Superior temporal gyrus (tissue), 1 donor: ENCODE measurements at regions not wholly inside any gene's neighbourhood (a gene's known extent, or its start where the extent isn't known, plus 50 kb on each side); places are given as distances from the start of the nearest gene placed in this dataset.
"Not testable (repeated sequence)": the region's sequence is repeated elsewhere in the genome, so short reads cannot be mapped to it uniquely, and the experiment has no call there.

Experiments used
- DNase-seq: peaks from one replicate; pipeline ENCODE4 v3.0.0-alpha.2; 2016; ENCODE audit errors: extremely low spot score

DNA sequence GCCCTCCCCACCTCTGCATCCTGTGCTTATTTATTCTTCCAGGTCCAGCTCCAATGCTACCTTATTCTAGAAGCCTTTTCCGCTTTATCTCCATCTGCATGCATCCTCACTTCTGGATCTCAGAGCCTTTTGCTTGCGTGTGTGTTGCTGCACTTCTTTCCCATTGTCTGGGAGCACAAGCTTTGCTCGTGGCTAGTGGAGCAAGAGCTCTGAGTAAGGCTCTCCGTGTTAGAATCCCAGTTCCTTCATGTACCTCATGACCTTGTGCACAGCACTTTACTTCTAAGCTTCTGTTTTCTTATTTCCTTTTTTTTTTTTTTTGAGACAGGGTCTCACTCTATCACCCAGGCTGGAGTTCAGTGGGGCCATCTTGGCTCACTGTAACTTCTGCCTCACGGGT is 140.0 kb upstream of the POU3F1 start:
- no peak for DNase-seq

DNA sequence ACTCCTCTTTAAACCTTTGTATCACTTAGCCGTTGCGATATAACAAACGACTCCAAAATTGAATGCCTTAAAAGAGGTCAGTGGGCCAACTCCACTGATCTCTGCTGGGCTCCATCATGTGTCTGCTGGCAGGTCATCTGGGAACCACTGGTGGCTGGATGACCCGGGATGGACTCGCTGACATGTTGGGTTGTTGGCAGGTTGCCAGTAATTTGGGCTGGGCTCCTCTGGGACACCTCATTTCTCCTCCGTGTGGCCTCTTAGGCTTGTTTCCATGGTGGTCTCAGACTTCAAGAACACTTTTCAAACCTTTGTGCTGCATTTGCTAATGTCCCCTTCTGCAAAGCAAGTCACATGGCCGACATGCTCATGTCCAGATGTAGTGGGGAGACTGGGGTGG is 139.3 kb upstream of the POU3F1 start:
- no peak for DNase-seq

DNA sequence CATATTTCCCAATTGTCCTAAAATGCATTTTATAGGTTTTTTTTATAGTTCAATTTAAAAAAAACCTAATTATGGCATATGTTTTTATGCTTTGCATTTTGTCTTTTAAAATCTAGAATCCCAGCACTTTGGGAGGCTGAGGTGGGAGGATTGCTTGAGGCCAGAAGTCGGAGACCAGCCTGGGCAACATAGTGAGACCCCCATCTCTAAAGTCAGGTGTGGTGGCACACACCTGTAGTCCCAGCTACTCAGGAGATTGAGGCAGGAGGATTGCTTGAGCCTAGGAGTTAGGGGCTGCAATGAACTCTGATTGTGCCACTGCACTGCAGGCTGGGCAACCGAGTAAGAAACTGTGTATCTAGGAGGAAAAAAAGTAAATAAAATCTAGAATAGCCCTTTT is 137.2 kb upstream of the POU3F1 start:
- DNase-seq = no peak

DNA sequence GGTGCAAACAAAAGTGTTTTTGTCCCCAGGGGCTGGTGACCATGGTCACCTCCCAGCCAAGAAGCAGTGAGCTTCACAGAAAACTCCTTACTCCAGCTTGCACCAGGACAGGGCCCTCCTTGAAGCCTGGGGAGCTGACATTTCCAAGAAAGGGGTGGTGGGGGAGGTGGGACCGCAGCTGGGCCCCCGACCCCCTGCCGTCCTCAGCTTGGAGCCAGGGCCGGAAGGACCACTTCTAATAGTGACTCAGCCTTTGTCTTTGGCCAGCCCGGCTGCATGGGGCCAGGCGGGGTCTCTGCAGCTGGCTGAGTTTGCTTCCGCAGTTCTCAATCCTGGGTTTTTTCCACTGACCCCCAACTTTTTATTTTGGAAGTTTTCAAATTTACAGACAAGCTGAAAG is 136.5 kb upstream of the POU3F1 start:
- no peak for DNase-seq

DNA sequence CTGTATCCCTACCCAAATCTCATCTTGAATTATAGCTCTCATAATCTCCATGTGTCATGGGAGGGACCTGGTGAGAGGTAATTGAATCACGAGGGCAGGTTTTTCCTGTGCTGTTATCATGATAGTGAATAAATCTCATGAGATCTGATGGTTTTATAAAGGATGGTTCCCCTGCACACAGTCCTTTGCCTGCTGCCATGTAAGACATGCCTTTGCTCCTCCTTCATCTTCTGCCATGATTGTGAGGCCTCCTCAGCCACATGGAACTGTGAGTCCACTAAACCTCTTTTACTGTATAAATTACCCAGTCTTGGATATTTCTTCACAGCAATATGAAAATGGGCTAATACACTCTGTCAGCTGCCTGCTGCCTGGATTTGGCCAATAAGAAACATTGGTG is 133.8 kb upstream of the POU3F1 start:
- DNase-seq = not testable (repeated sequence)

DNA sequence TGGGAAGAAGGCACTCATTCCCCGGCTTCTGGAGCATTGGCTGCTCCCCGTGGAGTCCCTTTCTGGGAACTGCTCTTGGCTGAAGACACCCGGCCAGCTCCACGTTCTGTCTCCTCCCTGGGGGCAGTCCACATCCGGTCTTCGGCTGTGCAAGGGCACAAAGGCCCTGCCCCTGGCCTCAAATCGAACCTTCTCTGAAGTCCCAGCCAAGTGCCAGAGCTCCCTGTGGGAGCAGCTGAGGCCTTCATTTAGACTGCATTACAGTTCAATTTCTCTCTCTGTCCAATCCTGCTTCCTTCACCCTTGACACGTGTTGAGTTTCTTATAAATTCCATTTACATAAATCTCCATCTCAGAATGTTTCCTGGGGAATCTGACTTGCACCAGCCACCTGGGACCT is 132.9 kb upstream of the POU3F1 start:
- DNase-seq = no peak

DNA sequence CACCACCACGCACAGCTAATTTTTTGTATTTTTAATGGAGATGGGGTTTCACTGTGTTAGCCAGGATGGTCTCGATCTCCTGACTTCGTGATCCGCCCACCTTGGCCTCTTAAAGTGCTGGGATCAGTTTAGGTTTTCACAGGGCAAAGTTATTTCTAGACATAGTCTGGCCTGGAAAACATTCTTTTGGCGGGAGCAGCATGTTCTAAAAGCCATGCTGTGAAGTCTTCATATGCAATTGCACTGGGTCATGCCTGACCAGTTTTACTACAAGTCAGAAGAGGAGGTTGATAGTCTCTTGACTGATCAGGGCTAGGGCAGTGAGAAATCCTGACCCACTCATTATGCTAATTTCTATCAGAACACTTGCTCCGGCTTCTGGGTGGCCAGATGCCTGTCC is 131.6 kb upstream of the POU3F1 start:
- DNase-seq = no peak

DNA sequence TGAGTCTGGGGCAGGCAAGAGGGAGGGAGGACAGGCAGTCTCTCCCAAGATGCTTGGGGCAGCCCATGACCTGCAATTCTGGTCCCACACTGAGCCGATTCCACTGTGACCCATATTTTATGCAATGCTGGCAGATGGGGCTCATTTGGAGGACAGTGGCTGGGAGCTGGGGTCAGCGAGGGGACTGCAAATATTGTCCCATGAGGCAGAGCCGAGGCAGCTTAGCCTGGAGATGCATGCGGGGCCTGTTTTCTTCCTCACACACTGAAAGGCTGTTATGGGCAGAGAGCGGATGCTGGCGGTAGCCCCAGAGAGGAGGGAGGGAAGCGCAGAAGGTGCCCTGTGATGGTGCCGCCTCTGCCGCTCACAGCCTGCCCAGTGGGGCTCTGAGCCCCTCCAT is 128.5 kb upstream of the POU3F1 start:
- DNase-seq = no peak

DNA sequence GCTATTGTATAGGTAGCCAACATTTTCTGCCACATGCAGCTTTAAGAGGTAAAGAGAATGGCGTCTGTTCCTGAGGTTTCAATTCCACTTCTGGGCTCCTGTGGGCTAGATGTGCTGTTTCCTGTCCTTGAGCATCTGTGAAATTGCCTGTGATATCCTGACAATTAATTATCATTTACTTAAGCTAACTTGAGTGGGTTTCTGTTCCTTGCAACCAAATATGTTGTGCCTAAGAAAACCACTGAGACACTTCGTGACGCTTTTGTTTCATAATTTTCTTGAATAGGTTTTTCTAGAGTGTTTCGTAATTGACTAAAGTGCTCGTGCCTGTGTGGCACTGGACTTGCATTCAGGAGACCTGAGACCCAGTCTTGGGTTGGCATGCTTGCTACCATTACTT is 127.3 kb upstream of the POU3F1 start:
- no peak for DNase-seq

DNA sequence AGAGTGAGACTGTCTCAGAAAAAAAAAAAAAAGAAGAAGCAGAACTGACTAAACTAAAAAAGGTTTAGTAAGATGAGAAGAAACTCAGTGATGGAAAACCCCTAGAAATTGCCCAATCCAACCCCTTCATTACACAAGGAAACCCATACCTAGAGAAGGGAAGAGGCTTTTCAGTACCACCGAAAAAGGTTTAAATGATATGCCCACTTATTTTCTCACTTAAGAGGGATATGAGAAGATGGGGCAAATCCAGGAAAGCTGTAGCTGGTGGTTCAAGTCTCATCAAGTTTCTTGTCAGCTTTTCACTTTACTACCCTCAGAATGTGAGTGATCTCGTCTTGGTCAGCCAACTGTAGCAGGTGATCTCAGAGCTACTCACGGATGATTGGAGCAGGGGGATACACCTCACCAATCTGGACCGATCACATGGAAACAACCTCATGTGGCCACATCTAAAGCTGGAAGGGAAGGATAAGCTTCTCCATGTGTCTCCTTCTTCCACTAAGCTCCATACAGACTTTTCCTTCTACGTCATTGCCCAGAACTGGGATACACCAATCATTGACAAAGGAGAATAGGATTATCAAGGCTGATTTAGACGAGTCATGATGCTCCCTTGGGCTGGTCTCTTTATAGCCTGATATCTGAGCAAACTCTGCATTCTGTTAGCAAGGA is 126.7 kb upstream of the POU3F1 start:
- DNase-seq = no peak

DNA sequence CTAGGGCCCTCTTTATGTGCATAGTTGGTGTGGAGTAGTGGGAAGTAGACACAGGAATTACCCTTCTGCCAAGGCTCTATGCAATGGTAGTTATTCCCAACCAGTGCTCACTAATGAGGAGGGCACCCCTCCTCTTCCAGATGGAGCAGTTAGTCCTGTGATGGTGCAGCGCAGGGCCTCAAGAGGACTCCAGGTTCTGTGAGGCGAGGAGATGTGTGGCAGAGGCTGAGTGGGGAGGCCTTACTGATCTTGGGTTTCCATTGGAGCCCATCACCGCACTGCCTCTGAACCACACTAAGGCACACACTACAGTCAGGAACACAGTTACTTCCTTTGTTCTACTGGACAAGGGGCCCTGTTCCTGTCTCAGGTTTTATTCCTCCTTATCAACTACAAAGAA is 122.5 kb upstream of the POU3F1 start:
- no peak for DNase-seq

DNA sequence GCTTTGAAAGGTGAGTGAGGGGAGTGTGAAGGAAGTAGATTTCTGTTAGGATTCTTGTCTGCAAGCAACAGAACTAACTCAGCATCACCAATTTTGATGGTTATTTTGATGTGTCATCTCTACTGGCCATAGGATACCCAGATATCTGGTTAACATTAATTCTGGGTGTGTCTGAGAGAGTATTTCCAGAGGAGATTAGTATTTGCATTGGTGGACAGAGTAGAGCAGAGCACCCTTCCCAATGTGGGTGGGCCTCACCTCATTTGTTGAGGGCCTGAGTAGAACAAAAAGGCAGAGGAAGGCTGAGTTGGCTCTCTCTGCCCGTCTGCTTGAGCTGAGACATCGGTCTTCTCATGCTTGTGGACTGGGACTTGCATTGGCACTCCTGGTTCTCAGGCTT is 121.8 kb upstream of the POU3F1 start:
- no peak for DNase-seq

DNA sequence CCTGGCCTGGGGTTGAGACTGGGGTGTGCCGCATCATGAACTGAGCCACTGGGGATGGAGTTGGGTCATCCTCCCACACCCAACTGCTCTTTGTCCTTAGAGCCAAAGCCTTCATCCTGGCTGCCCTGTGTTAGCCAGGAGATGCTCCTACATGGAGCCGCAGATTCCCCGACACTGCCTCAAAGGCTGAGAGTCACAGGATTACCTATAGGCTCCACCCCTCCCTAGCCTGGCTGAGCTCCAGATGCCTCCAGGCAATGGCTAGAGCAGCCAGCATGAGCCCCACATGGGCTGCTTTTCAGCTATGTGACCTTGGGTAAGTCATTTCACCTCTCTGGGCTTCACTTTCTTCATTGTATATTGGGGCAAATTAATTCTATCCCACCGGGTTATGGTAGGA is 119.9 kb upstream of the POU3F1 start:
- DNase-seq = no peak

DNA sequence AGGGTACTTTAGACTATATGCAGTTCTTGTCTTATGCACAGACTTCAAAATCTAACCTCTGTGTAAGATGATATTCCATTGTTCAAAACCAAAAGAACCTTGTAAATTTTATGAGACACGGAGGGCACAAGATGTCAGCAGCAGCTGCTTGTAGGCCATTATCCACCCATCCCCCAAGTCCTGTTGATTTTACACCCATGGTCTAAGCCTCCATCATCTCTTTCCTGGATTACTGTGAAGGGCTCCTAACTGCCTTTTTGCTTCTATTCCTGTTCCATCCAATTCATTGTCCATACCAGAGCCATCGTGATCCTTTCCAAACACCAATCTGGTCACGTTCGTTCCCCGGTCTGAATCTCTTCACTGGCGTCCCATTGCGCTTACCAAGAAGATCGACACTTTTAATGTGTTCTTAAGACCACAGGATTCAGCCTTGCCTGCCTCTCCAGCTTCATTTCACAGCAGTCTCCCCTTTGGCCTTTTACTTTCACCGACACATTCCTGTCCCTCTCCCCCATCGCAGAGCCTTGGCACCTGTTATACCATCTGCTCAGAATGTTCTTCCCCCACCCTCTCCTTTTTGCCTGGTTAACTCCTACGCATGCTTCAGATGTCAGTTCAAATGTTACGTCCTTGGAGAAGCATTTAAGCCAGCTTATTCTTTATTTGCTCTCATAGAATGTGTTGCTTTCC is 107.3 kb upstream of the POU3F1 start:
- DNase-seq = no peak

DNA sequence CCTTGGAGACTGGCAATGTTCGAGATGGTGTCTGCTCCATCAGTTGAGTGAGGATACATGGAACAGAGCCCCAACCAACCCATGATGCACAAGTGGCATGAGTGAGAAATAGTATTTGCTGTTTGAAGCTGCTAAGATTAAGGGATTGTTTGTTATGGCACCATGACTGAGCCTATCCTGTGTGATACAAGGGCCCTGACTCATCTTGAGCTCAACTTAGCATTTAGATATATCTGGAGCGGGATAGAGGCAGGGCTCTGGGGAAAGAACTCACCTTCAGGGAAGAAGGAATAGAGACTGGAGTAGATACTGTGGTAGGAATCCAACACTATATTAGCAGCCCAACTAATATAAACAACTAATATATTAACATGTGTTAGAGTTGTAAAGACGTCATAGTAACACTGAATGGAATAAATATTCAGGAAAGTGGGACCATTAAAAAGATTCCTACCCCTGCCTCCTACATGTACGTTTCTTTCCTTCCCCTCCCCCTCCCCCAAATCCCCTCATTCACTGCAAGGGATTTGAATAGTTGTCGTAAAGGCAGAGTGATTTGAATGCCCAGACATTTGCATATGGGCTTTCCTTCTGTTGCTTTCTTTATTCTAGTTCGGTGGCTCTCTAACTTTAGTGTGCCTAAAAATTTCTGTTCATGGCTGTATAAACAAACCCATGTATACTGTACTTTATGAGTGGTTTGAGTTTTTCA is 106.6 kb upstream of the POU3F1 start:
- no peak for DNase-seq

DNA sequence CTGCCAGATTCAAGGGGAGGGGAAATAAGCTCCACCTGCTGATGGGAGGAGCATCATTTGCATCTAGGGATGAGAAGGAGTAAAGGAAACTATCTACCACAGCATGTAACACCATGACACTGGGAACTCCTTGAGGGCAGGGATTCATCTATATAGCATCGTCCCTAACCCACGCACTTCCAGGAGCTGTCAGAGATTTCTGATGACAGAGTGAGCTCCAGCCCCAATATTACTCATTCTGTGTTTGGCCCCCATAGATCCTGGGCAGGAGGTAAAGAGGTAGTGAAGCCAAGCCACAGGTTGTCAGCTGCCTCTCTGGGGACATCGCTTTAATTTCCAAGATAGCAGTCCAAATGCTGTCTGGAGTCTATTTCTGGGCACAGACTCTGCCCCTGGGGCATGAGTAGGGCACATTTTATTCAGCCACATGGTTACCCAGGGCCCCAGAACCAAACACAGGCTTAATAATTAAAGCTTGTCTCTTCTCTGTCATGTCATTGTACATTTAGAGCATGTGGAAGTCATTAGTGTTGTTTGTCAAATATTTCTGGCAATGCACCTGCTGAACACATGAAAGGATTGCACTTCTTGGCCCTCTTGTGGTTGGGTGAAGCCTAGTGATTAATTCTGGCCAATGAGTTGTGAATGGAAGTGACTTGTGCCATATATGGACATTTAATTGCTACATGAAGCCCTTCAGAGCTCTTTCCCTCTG is 105.9 kb upstream of the POU3F1 start:
- no peak for DNase-seq

DNA sequence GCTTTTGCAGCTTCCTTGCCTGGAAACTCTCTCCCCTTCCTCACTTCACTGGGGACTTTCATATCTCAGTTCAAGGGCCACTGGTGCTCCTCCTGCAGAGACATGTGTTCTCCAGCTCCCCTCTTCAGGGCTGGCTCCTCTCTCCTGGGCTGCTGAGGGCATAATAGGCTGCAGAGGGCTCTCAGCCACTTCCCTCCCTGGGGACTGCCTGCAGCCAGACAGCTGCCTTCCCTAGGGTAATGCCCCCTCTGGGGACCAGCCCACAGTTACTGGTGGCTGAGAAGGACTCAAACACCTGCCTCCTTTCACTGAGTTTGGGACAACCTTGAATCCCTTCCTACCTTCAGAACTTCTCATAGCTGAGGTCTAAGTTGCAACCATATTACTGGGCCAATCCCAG is 104.8 kb upstream of the POU3F1 start:
- DNase-seq = no peak

DNA sequence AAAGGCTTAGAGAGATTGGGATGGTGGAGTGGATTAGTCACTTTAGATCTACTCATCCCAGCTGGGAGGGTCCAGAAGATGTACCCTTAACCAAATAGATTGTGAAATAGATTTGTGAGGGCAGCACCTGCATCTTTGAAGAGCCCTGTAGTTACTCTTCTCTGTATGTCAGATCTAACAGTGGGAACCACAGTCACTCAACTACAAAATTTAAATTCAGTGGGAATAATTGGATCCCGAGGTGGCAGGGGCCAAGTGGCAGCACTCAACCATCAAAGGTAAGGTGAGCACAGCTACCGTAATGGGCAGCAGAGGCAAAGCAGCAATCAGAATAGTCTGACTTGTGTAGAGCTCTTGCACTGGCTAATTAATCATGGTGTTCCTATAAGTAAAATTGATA is 99.5 kb upstream of the POU3F1 start:
- not testable (repeated sequence) for DNase-seq

DNA sequence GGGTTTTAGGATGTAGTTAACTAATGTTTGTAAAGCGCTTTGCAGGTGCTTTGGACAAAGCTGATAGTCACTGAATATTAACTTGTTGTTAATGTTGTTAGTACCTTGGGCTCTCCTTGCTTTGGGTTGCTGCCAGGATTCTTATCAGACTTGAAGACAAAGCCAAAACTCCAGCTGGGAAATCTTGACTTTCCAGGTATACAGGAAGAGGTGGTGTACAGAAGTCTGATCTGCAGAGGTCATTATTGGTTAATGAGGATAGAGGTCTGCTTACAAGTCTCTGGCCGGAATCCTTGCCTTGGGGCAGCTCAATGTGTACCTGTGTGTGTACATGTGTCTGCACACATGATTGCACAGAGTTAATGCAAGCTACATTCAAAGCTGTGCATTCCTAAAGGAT is 96.0 kb upstream of the POU3F1 start:
- DNase-seq = no peak

DNA sequence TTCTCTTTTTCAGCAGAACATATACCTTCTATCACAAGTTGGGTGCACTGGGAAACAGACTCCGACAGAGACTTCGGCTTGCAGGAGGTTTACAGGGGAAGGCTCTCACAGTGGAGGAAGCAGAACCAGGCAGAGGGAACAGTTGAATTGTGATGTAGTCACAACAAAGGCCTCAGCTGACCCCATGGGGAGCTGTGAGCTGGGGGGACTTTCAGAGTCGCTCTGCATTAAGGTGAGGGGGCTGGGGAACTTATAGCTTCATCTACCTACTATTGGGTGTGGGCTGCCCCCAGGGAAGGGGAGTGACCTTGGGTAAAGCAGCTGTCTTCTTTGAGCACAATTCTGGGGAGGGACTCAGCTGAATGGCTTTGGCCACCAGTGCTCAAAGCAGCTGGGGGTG is 94.9 kb upstream of the POU3F1 start:
- no peak for DNase-seq

DNA sequence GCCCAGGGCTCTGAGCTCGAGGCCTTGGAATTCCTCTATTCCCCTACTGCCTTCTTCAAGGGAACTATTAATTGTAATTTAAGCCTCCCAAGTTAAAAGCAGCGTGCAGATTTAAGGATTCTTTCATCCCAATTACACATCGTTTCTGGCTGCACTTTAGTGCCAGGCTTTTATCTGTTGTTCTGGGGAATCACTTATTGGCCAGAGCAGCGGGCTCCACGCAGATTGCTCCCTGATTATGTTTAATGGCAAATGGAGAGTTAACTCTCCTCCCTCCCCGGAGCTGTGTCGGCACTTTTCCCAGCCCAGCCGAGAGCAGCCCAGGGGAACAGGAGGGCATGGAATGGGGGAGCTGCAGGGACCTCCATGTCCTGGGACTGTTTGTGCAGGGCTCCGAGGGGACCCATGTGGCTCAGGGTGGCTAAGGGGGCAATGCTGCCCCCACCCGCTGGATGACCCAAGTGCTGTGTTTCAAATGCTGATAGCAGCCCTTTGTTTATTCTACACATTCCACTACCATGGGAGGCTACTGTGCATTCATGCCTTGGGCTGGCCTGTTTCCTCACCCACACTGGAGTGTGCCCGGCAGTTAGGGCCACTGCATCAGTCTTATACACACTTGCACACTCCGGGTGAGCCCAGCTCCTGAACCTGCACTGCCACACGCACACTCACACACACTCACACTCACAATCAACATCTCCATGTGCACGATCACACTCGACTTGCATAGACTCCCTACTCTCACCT is 93.3 kb upstream of the POU3F1 start:
- no peak for DNase-seq
